RWPE1 (cell line): ENCODE measurements at regions not wholly inside any gene's neighbourhood (a gene's known extent, or its start where the extent isn't known, plus 50 kb on each side); places are given as distances from the start of the nearest gene placed in this dataset.
A peak's percentile ranks its signal among the peaks of the same experiment; 100 is the strongest.

ENCODE experiments used
- CTCF ChIA-PET: fragments of 350-600 bp; sonication (Branson Sonifier 250); formaldehyde crosslinking; extraction: SDS; loops from one replicate; lab custom pipeline; 2021; lab: Yijun Ruan, JAX
- POLR2A ChIA-PET: fragments of 400-600 bp; formaldehyde crosslinking; extraction: SDS; loops from one replicate; lab custom pipeline; 2020; ENCODE audit warnings: antibody characterized with exemption; ENCODE audit not compliant: low non-redundant PET; lab: Yijun Ruan, JAX
- DNase-seq: peaks from one replicate; pipeline ENCODE4 v3.0.0; 2012; ENCODE audit warnings: low spot score
- H3K27ac ChIP-seq: fragments of 450-650 bp; 2 replicates; pipeline ENCODE4 v1.5.1; 2017
- TF ChIP-seq, protein P1 (sequence below): fragments of 450-650 bp; conservative IDR thresholded peaks from 2 replicates; pipeline ENCODE4 v1.5.1; 2017; ENCODE audit warnings: low read depth, mild to moderate bottlenecking

DNA sequence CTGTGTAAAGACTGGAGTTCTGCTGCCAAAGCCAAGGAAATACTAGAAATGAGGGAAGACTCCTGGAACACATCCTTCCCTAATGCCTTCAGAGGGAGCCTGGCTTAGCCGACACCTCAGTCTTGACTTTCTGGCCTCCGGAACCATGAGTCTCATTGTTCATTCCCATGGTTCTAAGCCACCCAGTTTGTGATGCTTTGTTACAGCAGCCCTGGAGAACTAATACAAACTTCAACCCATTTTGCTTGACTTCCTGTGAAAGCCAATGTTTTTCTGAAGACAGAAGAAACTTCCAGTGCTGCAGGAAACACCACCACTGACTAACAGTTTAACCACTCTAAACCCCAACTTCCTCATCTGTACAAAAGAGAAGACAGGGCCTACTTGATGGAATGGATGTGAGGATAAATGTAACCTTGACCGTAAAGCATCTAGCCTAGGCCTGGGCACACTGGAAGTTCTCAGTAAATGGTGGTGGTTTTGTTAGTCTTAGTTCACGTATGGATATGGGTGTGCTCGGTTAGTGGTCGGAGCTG is 85.9 kb upstream of the RFX8 start:
- TF ChIP-seq, protein P1, sequence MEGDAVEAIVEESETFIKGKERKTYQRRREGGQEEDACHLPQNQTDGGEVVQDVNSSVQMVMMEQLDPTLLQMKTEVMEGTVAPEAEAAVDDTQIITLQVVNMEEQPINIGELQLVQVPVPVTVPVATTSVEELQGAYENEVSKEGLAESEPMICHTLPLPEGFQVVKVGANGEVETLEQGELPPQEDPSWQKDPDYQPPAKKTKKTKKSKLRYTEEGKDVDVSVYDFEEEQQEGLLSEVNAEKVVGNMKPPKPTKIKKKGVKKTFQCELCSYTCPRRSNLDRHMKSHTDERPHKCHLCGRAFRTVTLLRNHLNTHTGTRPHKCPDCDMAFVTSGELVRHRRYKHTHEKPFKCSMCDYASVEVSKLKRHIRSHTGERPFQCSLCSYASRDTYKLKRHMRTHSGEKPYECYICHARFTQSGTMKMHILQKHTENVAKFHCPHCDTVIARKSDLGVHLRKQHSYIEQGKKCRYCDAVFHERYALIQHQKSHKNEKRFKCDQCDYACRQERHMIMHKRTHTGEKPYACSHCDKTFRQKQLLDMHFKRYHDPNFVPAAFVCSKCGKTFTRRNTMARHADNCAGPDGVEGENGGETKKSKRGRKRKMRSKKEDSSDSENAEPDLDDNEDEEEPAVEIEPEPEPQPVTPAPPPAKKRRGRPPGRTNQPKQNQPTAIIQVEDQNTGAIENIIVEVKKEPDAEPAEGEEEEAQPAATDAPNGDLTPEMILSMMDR, result no peak
- CTCF ChIA-PET, result no interaction called here
- no peak overlapping the region for H3K27ac ChIP-seq
- DNase-seq, result no peak
- POLR2A ChIA-PET, result no interaction called here

DNA sequence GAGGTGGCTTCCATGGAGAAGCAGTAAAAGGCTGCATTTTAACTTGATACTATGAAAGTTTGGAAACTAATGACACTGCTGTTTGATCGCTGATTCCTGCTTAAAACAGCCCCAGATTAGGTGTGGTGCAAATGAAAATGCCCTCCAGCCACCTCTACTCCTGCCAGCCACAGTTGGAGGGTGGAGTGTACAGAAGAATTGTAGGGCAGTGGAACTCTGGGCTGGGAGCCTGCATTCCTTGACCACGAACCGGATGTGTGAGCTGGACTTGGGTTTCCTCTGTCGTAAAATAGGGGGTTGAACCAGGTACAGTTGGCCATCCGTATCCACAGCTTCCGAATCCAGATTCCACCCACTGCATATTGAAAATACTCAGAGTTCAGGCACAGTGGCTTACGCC is 84.6 kb upstream of the RFX8 start:
- H3K27ac ChIP-seq, result no peak overlapping the region
- DNase-seq, result peak; percentile 28

DNA sequence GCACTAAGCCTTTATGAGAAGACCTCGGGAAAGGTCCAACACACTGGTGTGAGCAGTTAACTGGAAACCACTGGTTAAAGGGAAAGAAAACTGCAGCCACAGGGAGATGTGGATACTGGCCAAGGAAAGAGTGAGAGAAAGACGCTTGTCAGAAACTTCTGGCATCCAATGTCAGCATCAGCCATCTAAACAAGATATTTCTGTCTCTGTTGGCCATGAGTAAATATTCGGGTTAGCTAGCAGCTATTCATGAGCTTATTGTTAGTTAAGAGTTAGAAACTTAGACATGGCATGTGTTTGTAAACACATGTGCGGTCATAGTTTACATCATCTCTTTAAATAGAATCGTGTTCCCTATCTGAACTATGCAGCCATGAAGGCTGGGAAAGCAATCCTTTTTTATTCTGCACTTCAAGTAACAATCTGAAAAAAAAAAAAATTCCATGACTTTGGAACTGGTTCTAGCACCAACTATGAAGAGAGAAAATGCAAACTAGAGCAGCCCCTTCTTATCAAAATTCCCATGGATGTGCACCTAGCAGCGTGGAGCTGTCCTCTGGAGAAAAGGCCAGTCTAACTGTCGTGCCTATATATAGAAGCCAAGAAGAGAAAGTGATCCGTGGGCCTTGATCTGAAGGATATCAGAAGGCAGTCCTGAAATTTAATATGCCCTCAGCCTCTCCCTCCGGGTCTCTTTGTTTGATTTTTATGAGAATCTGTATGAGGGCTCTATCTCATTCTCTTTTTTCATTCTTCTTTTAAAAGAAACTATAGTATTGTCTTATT is 84.0 kb upstream of the RFX8 start:
- ChIA-PET CTCF (no interaction called here), POLR2A (no interaction called here)
- TF ChIP-seq, protein P1, result no peak
- DNase-seq, result no peak
- no peak overlapping the region for H3K27ac ChIP-seq

More for the DNA sequence above, 84.6 kb upstream of the RFX8 start:
- CTCF ChIA-PET, result no interaction called here
- TF ChIP-seq, protein P1, result no peak
- POLR2A ChIA-PET, result no interaction called here

DNA sequence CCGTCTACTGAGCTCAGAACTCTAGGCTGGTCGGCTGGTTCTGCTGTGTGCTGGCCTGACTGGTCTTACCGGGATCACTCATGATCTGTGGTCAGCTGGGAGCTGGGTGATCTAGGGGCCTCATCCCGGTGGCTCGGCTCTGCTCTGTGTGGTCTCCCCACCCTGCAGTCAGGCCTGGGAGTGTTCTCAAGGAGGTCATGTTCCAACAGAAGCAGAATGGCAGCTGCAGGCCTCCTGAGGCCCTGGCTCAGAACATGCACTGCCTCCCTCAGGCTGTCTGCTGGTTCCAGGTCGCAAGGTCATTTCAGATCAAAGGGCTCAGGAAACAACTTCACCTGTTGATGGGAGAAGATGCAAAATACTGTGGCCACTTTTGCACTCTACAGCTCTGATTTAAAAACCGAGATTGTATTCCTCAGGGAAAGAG is 81.1 kb upstream of the RFX8 start:
- no peak for DNase-seq
- ChIA-PET CTCF (interaction anchor here (0.6 to 1.0 kb wide), 2 partner anchors 15 to 121 kb away, joined by 3 read pairs; no protein-coding TSS in a partner anchor), POLR2A (no interaction called here)
- H3K27ac ChIP-seq, result no peak overlapping the region
- TF ChIP-seq, protein P1, result no peak

DNA sequence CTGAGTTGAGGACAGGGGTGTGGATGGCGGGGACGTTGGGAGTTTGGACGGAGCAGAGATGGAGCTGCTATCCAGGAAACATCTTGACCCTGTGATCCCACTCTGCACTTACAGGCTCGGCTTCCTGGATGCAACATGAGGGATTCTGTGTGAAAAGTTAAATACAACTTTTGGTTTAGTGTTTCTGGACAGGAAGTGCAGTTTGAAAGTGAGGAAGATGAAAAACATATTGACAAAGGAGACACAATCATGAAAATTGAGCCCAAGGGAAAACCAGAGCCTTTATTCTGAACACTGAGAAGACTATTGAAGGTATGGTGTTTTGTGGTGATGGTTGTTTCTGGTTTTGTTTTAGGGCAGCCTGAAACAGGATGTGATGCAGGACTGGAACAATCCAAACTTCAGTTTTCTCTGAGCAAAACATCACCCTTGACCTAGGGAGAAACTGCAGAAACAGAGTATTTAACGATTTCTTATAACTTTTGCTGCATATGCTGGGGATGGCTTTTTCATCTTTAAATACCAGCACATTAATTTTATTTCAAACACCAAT is 76.5 kb upstream of the RFX8 start:
- ChIA-PET CTCF (interaction anchor here (0.6 kb wide), 1 partner anchor 54 kb away, joined by 4 read pairs; no protein-coding TSS in a partner anchor), POLR2A (no interaction called here)
- no peak overlapping the region for H3K27ac ChIP-seq
- TF ChIP-seq, protein P1, result no peak
- no peak for DNase-seq

DNA sequence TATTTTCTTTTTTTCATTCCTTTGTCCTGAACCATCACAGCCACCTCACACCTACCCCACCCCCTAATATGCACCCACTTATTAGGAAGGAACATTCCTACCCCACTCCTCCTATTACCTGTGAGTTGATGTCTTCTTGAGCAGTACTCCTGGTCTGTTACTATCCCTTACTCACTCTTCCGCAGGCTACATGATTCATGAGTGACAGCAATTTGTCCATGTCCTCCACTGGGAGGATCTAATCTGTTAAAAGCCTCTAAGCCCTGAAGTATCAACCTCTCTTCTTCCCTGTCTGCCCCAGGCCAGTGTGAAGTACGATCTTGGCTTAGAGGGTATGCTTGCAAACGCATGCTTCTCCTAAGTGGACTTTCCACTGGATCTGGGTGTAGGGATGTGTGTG is 75.6 kb upstream of the RFX8 start:
- DNase-seq, result no peak
- ChIA-PET POLR2A (no interaction called here), CTCF (no interaction called here)
- TF ChIP-seq, protein P1, result no peak
- H3K27ac ChIP-seq, result no peak overlapping the region
